ENCODE measurements at regions not wholly inside any gene's neighbourhood (a gene's known extent, or its start where the extent isn't known, plus 50 kb on each side); places are given as distances from the start of the nearest gene placed in this dataset.

DNA sequence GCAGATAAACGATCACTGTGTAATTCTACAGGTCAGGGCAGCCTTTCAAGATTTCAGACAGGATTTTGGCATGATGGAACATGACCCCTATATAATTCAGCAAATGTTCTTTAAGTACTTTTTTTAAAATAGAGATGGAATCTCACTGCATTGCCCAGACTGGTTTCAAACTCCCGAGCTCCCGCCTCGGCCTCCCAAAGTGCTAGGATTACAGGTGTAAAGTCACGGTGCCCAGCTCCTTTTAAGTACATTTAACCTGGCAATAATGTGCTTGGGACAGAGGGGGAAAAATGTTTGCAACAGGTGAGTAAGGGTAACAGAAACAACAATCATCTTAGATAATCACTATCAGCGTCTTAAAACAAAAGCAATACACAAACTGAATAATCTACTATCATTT lies 66.5 kb upstream of the PSMD7 start:
- Histone ChIP-seq H4K91ac (ENCODE audit: insufficient read depth, low read depth, low read length) (no peak overlapping the region), H3K4me2 (ENCODE audit: low read depth, low read length) (no peak overlapping the region), H3K56ac (ENCODE audit: extremely low read depth, insufficient read depth, low read length) (no peak overlapping the region), H3K4me3 (ENCODE audit: insufficient read depth, low read depth, low read length) (no peak overlapping the region), H2AFZ (replicated peaks; ENCODE audit: low read length, poor library complexity) (no peak overlapping the region), H3K9ac (ENCODE audit: low read depth, low read length) (no peak overlapping the region), H2BK15ac (ENCODE audit: low read depth, low read length) (no peak overlapping the region), H2AK5ac (ENCODE audit: low read depth, low read length) (no peak overlapping the region), H3K79me1 (ENCODE audit: low read depth in 1 of 2, low read length in 2 of 2) (no peaks in the 10 kb centered on the region), H3K9me3 (ENCODE audit: control insufficient read depth, insufficient read depth, low read length) (no peaks in the 10 kb centered on the region), H2BK20ac (ENCODE audit: low read depth, low read length) (no peak overlapping the region), H3K18ac (ENCODE audit: low read depth, low read length) (no peak overlapping the region), H4K5ac (ENCODE audit: low read depth, low read length) (no peak overlapping the region), H4K20me1 (ENCODE audit: insufficient read depth, low read length) (no peaks in the 10 kb centered on the region), H3K14ac (replicated peaks; ENCODE audit: low read depth, low read length) (no peak overlapping the region), H3K4ac (ENCODE audit: low read depth, low read length) (no peak overlapping the region), H4K8ac (ENCODE audit: low read depth in 2 of 2, low read length in 2 of 2) (no peak overlapping the region), H2AK9ac (replicated peaks; ENCODE audit: low read depth, low read length, poor library complexity) (no peak overlapping the region), H3K27me3 (ENCODE audit: control insufficient read depth, insufficient read depth, low read length) (no peaks in the 10 kb centered on the region), H3K27ac (ENCODE audit: insufficient read depth, low read length) (no peak overlapping the region), H3K9me1 (ENCODE audit: insufficient read depth, low read length) (no peaks in the 10 kb centered on the region), H3K23ac (ENCODE audit: low read depth, low read length) (no peak overlapping the region), H3K36me3 (ENCODE audit: control insufficient read depth, insufficient read depth, low read length) (no peaks in the 10 kb centered on the region), H2BK5ac (ENCODE audit: low read depth, low read length, poor library complexity, severe bottlenecking) (no peak overlapping the region), H2BK120ac (ENCODE audit: low read depth, low read length) (no peak overlapping the region), H3K4me1 (ENCODE audit: control insufficient read depth, insufficient read depth, low read length) (no peaks in the 10 kb centered on the region)
- POLR2A ChIA-PET (ENCODE audit: unreplicated experiment): no interaction called here
- DNase-seq (no peak), ATAC-seq (ENCODE audit: low read depth) (no peak)
- no TSS peak for BruUV-seq (replicated peaks)
- in situ Hi-C loops (cut with MboI; ENCODE audit: low sequenced_read_pairs) (no loop called here), dilution Hi-C loops (cut with HindIII; ENCODE audit: low sequenced_read_pairs, unreplicated experiment) (no loop called here), intact Hi-C loops (cut with micrococcal nuclease) (no loop called here)
- no CpG with 5 or more reads among the region's 6 CpGs for WGBS, 2 experiments (ENCODE audit: extremely low coverage in 2 of 2, insufficient read length in 1 of 2)
- CTCF ChIA-PET: no interaction called here
- TF ChIP-seq RCOR1 (IDR thresholded peaks at IDR 0.05; ENCODE audit: insufficient replicate concordance, low read length) (no peak), RAD21 (IDR thresholded peaks at IDR 0.05; ENCODE audit: low read length) (no peak), CEBPB (IDR thresholded peaks at IDR 0.05; ENCODE audit: low read depth, low read length) (no peak), FOS (IDR thresholded peaks at IDR 0.05; ENCODE audit: low read depth, low read length) (no peak), MAZ (IDR thresholded peaks at IDR 0.05; ENCODE audit: borderline replicate concordance, low read depth, low read length) (no peak), MXI1 (IDR thresholded peaks at IDR 0.05; ENCODE audit: borderline replicate concordance, low read depth, low read length) (no peak), NFE2L2 (IDR thresholded peaks at IDR 0.05; ENCODE audit: low read depth, low read length) (no peak)
- TF ChIP-seq, protein P1, sequence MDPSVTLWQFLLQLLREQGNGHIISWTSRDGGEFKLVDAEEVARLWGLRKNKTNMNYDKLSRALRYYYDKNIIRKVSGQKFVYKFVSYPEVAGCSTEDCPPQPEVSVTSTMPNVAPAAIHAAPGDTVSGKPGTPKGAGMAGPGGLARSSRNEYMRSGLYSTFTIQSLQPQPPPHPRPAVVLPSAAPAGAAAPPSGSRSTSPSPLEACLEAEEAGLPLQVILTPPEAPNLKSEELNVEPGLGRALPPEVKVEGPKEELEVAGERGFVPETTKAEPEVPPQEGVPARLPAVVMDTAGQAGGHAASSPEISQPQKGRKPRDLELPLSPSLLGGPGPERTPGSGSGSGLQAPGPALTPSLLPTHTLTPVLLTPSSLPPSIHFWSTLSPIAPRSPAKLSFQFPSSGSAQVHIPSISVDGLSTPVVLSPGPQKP (IDR thresholded peaks at IDR 0.05; ENCODE audit: borderline replicate concordance, low read depth, low read length): no peak
